IMR-90 (cell line): ENCODE measurements at regions not wholly inside any gene's neighbourhood (a gene's known extent, or its start where the extent isn't known, plus 50 kb on each side); places are given as distances from the start of the nearest gene placed in this dataset.

Experiments
- BHLHE40 ChIP-seq: fragments of 150-350 bp; IDR thresholded peaks from 2 replicates; pipeline ENCODE4 v1.6.1; 2016; ENCODE audit warnings: mild to moderate bottlenecking, low read depth, low read length
- CTCF ChIP-seq: conservative IDR thresholded peaks from 2 replicates; pipeline ENCODE4 v1.5.1; 2012; ENCODE audit warnings: mild to moderate bottlenecking, low read depth, low read length, improper control_type of control experiment
- RCOR1 ChIP-seq: IDR thresholded peaks from 2 replicates; pipeline ENCODE4 v1.6.1; 2012; ENCODE audit warnings: mild to moderate bottlenecking, low read length, improper control_type of control experiment; ENCODE audit not compliant: insufficient replicate concordance
- USF2 ChIP-seq: fragments of 150-350 bp; IDR thresholded peaks from 2 replicates; pipeline ENCODE4 v1.6.1; 2017; ENCODE audit warnings: mild to moderate bottlenecking, antibody characterized with exemption, low read length, low read depth

- TF ChIP-seq USF2 (no peak), RCOR1 (no peak), CTCF (no peak), BHLHE40 (no peak)
These were observed 589.6 kb upstream of the FAM98A start for GRCh38 chr2:34188464-34189303.
